H9 (cell line): ENCODE measurements at regions not wholly inside any gene's neighbourhood (a gene's known extent, or its start where the extent isn't known, plus 50 kb on each side); places are given as distances from the start of the nearest gene placed in this dataset.
A peak's percentile ranks its signal among the peaks of the same experiment; 100 is the strongest.

Experiments
- DNase-seq: peaks from one replicate; pipeline ENCODE4 v3.0.0-alpha.2; 2017
- H2AFZ ChIP-seq: one replicate; pipeline ENCODE4 v1.6.1; 2013; ENCODE audit warnings: mild to moderate bottlenecking, low read length, control low read depth, moderate library complexity
- H2AK5ac ChIP-seq: 2 replicates; pipeline ENCODE4 v1.6.1; 2013; ENCODE audit warnings: low read length, control low read depth, mixed read lengths; ENCODE audit not compliant: insufficient read length
- H2BK120ac ChIP-seq: one replicate; pipeline ENCODE4 v1.6.1; 2013; ENCODE audit warnings: low read depth, mild to moderate bottlenecking, low read length, control low read depth, inconsistent platforms; ENCODE audit not compliant: poor library complexity, severe bottlenecking
- H2BK12ac ChIP-seq: 2 replicates; pipeline ENCODE4 v1.6.1; 2013; ENCODE audit warnings: low read length, control low read depth, mixed read lengths, low read depth; ENCODE audit not compliant: insufficient read length
- H2BK15ac ChIP-seq: 2 replicates; pipeline ENCODE4 v1.6.1; 2013; ENCODE audit warnings: low read depth, low read length, control low read depth
- H2BK20ac ChIP-seq: one replicate; pipeline ENCODE4 v1.6.1; 2013; ENCODE audit warnings: low read depth, mild to moderate bottlenecking, low read length, control low read depth, inconsistent platforms; ENCODE audit not compliant: poor library complexity, severe bottlenecking
- H2BK5ac ChIP-seq: 2 replicates; pipeline ENCODE4 v1.6.1; 2013; ENCODE audit warnings: low read length, control low read depth, mixed read lengths; ENCODE audit not compliant: insufficient read length
- H3K14ac ChIP-seq: 2 replicates; pipeline ENCODE4 v1.6.1; 2013; ENCODE audit warnings: low read length, control low read depth; ENCODE audit not compliant: insufficient read depth
- H3K18ac ChIP-seq: 2 replicates; pipeline ENCODE4 v1.6.1; 2013; ENCODE audit warnings: low read depth, mild to moderate bottlenecking, mixed read lengths, low read length, control low read depth; ENCODE audit not compliant: insufficient read length
- H3K23ac ChIP-seq: 2 replicates; pipeline ENCODE4 v1.6.1; 2013; ENCODE audit warnings: low read length, control low read depth, mixed read lengths, low read depth; ENCODE audit not compliant: insufficient read length
- H3K23me2 ChIP-seq: 2 replicates; pipeline ENCODE4 v1.6.1; 2013; ENCODE audit warnings: low read depth, mild to moderate bottlenecking, mixed read lengths, low read length, control low read depth; ENCODE audit not compliant: insufficient read length, poor library complexity, severe bottlenecking
- H3K27ac ChIP-seq: 2 replicates; pipeline ENCODE4 v1.5.1; 2013; ENCODE audit warnings: low read length, control low read depth, mixed read lengths, low read depth; ENCODE audit not compliant: insufficient read length
- H3K27me3 ChIP-seq: 2 replicates; pipeline ENCODE4 v1.6.1; 2013; ENCODE audit warnings: low read length, control low read depth, inconsistent platforms; ENCODE audit not compliant: insufficient read depth
- H3K4ac ChIP-seq: 2 replicates; pipeline ENCODE4 v1.6.1; 2013; ENCODE audit warnings: low read depth, mild to moderate bottlenecking, control low read depth, inconsistent platforms, low read length, moderate library complexity
- H3K4me1 ChIP-seq: 2 replicates; pipeline ENCODE4 v1.6.1; 2013; ENCODE audit warnings: low read length, control low read depth, inconsistent platforms; ENCODE audit not compliant: insufficient read depth
- H3K4me2 ChIP-seq: 2 replicates; pipeline ENCODE4 v1.6.1; 2013; ENCODE audit warnings: low read length, control low read depth, mixed read lengths; ENCODE audit not compliant: insufficient read length, insufficient read depth
- H3K56ac ChIP-seq: 2 replicates; pipeline ENCODE4 v1.6.1; 2013; ENCODE audit warnings: low read depth, mild to moderate bottlenecking, mixed read lengths, low read length, control low read depth; ENCODE audit not compliant: insufficient read length
- H3K79me1 ChIP-seq: 2 replicates; pipeline ENCODE4 v1.6.1; 2013; ENCODE audit warnings: low read depth, mild to moderate bottlenecking, moderate library complexity, low read length, control low read depth, inconsistent platforms; ENCODE audit not compliant: insufficient read depth, poor library complexity, severe bottlenecking
- H3K79me2 ChIP-seq: 2 replicates; pipeline ENCODE4 v1.6.1; 2013; ENCODE audit warnings: low read length, control low read depth, inconsistent platforms; ENCODE audit not compliant: insufficient read depth
- H3K9ac ChIP-seq: 2 replicates; pipeline ENCODE4 v1.6.1; 2013; ENCODE audit warnings: low read length, control low read depth, mixed read lengths; ENCODE audit not compliant: insufficient read length; ENCODE audit errors: extremely low read depth
- H3K9me3 ChIP-seq: one replicate; pipeline ENCODE4 v1.6.1; 2013; ENCODE audit warnings: low read depth, low read length, inconsistent platforms; ENCODE audit not compliant: control insufficient read depth
- H3T11ph ChIP-seq: one replicate; pipeline ENCODE4 v1.6.1; 2013; ENCODE audit warnings: mild to moderate bottlenecking, low read length, control low read depth, inconsistent platforms
- H4K20me1 ChIP-seq: one replicate; pipeline ENCODE4 v1.6.1; 2013; ENCODE audit not compliant: control insufficient read depth, insufficient read length, insufficient read depth
- H4K5ac ChIP-seq: 2 replicates; pipeline ENCODE4 v1.6.1; 2013; ENCODE audit warnings: low read depth, mild to moderate bottlenecking, mixed read lengths, low read length, control low read depth; ENCODE audit not compliant: insufficient read length
- H4K8ac ChIP-seq: replicated peaks from 2 replicates; pipeline ENCODE4 v1.6.1; 2013; ENCODE audit warnings: low read length, control low read depth, mixed read lengths, low read depth; ENCODE audit not compliant: insufficient read length
- H4K91ac ChIP-seq: 2 replicates; pipeline ENCODE4 v1.6.1; 2013; ENCODE audit warnings: low read depth, mild to moderate bottlenecking, moderate library complexity, mixed read lengths, low read length, control low read depth; ENCODE audit not compliant: insufficient read length
- H3K27ac Mint-ChIP-seq, 3 experiments: 2 replicates in 2 of 3; 3 replicates in 1 of 3; pipeline ENCODE4 v1.8.0; 2020 to 2021; ENCODE audit warnings: mixed read lengths in 3 of 3, mild to moderate bottlenecking in 1 of 3, moderate library complexity in 1 of 3
- H3K27me3 Mint-ChIP-seq: 2 replicates; pipeline ENCODE4 v1.8.0; 2021; ENCODE audit warnings: low read depth, mild to moderate bottlenecking, moderate library complexity, mixed read lengths
- H3K36me3 Mint-ChIP-seq, 3 experiments: 2 replicates in 2 of 3; 3 replicates in 1 of 3; pipeline ENCODE4 v1.8.0; 2020 to 2021; ENCODE audit warnings: low read depth in 3 of 3, mixed read lengths in 3 of 3; ENCODE audit not compliant: insufficient read depth in 1 of 3
- H3K4me1 Mint-ChIP-seq, 2 experiments: 2 replicates each; pipeline ENCODE4 v1.8.0; 2020; ENCODE audit warnings: mixed read lengths in 2 of 2
- H3K4me3 Mint-ChIP-seq, 2 experiments: 2 replicates in 1 of 2; 3 replicates in 1 of 2; pipeline ENCODE4 v1.8.0; 2020 to 2021; ENCODE audit warnings: mild to moderate bottlenecking in 2 of 2, mixed read lengths in 2 of 2, moderate library complexity in 1 of 2
- H3K9me3 Mint-ChIP-seq, 2 experiments: 2 replicates in 1 of 2; 3 replicates in 1 of 2; pipeline ENCODE4 v1.8.0; 2020; ENCODE audit warnings: mild to moderate bottlenecking in 2 of 2, mixed read lengths in 2 of 2, moderate library complexity in 1 of 2
- WGBS: extraction: QIAGEN DNeasy Blood & Tissue Kit; methylation state at CpG from one replicate; pipeline ENCODE4 v1.1.7; 2013; ENCODE audit warnings: missing lambda C conversion rate, low lambda C conversion rate, mixed read lengths; ENCODE audit not compliant: insufficient read length; ENCODE audit errors: extremely low coverage; 5-methylcytosine and 5-hydroxymethylcytosine counted together
- TF ChIP-seq, protein P1 (sequence below): fragments of 200-600 bp; sonication (generic); conservative IDR thresholded peaks from 3 replicates; pipeline ENCODE4 v1.8.0; 2021; ENCODE audit warnings: antibody characterized with exemption, mild to moderate bottlenecking

DNA sequence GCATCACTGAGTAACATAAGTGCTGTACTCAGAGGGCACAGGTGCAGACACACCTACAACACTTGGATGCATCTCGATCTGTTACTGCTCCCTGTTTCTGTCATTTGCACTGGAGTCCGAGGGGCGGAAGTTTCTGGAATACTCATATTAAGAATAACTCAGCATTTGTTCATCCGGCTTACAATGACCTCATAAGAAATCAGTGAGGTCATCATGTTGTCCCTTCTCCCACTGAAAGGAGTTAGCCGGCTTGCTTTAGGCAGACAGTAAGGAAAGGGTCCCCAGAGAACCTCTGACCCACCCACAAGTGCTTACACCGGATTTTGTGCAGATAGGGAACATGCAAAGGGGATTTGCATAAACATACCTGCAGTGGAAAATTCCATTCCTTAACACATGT, 344.7 kb downstream of the HAPSTR1 start:
- Histone ChIP-seq H3K9me3 (peaks cover 6% of the 10 kb centered on the region), H3K4me2 (no peak overlapping the region), H3K79me2 (no peaks in the 10 kb centered on the region), H3K27me3 (no peaks in the 10 kb centered on the region), H3T11ph (no peak overlapping the region), H2AK5ac (no peak overlapping the region), H2BK5ac (no peak overlapping the region), H3K4me1 (no peaks in the 10 kb centered on the region), H3K27ac (no peak overlapping the region), H3K23me2 (no peaks in the 10 kb centered on the region), H3K56ac (no peak overlapping the region), H4K20me1 (no peaks in the 10 kb centered on the region), H3K23ac (no peak overlapping the region), H3K14ac (no peak overlapping the region), H3K9ac (no peak overlapping the region), H2BK15ac (no peak overlapping the region), H3K4ac (no peak overlapping the region), H4K91ac (no peak overlapping the region), H2BK20ac (no peak overlapping the region), H2BK12ac (no peak overlapping the region), H4K8ac (no peak overlapping the region), H2AFZ (no peak overlapping the region), H4K5ac (no peak overlapping the region), H2BK120ac (no peak overlapping the region), H3K18ac (no peak overlapping the region), H3K79me1 (no peaks in the 10 kb centered on the region)
- H3K36me3 Mint-ChIP-seq = peaks cover 0 to 9% (median 5%) of the 10 kb centered on the region in 3 experiments; a peak in 4 of 7 replicates
- peaks cover 6 to 8% of the 10 kb centered on the region in 2 experiments for H3K4me1 Mint-ChIP-seq
- TF ChIP-seq, protein P1, sequence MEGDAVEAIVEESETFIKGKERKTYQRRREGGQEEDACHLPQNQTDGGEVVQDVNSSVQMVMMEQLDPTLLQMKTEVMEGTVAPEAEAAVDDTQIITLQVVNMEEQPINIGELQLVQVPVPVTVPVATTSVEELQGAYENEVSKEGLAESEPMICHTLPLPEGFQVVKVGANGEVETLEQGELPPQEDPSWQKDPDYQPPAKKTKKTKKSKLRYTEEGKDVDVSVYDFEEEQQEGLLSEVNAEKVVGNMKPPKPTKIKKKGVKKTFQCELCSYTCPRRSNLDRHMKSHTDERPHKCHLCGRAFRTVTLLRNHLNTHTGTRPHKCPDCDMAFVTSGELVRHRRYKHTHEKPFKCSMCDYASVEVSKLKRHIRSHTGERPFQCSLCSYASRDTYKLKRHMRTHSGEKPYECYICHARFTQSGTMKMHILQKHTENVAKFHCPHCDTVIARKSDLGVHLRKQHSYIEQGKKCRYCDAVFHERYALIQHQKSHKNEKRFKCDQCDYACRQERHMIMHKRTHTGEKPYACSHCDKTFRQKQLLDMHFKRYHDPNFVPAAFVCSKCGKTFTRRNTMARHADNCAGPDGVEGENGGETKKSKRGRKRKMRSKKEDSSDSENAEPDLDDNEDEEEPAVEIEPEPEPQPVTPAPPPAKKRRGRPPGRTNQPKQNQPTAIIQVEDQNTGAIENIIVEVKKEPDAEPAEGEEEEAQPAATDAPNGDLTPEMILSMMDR = no peak
- DNase-seq = no peak
- WGBS = no CpG with 5 or more reads among the region's 6 CpGs
- H3K27ac Mint-ChIP-seq = peak overlapping the region in 1 of 3 experiments; percentile 71; a peak in 1 of 7 replicates
- peaks cover 7 to 9% of the 10 kb centered on the region in 2 experiments; a peak in 4 of 5 replicates for H3K9me3 Mint-ChIP-seq
- no peaks in the 10 kb centered on the region; the same call in 1 of the 2 replicates for H3K27me3 Mint-ChIP-seq
- no peak overlapping the region for H3K4me3 Mint-ChIP-seq
